ENCODE measurements at regions not wholly inside any gene's neighbourhood (a gene's known extent, or its start where the extent isn't known, plus 50 kb on each side); places are given as distances from the start of the nearest gene placed in this dataset.
A peak's percentile ranks its signal among the peaks of the same experiment; 100 is the strongest.
"Not testable (repeated sequence)": the region's sequence is repeated elsewhere in the genome, so short reads cannot be mapped to it uniquely, and the experiment has no call there.

GRCh38 chr15:39034816-39035215, 470.2 kb upstream of the RASGRP1 start:
- Histone ChIP-seq H3F3A (ENCODE audit: insufficient read depth, low read length) (no peaks in the 10 kb centered on the region), H3K9me3 (replicated peaks; ENCODE audit: insufficient read depth, low read length) (no peaks in the 10 kb centered on the region), H3K27me3 (replicated peaks; ENCODE audit: insufficient read depth, low read length) (no peaks in the 10 kb centered on the region), H3K79me2 (ENCODE audit: low read length) (no peaks in the 10 kb centered on the region), H4K20me1 (ENCODE audit: insufficient read depth, low read length) (no peaks in the 10 kb centered on the region), H3K9ac (ENCODE audit: low read length) (no peak overlapping the region), H3K9me2 (replicated peaks; ENCODE audit: insufficient read depth, low read length) (no peaks in the 10 kb centered on the region), H2AFZ (ENCODE audit: low read length) (no peak overlapping the region), H3K4me3 (ENCODE audit: low read length) (no peak overlapping the region), H3K27ac (ENCODE audit: low read length) (no peak overlapping the region), H3K36me3 (replicated peaks; ENCODE audit: insufficient read depth, low read length) (no peaks in the 10 kb centered on the region), H3K4me1 (ENCODE audit: low read length) (no peaks in the 10 kb centered on the region), H3K4me2 (ENCODE audit: low read depth, low read length) (no peak overlapping the region)
- TF ChIP-seq EZH2 (optimal IDR thresholded peaks at IDR 0.05; ENCODE audit: low read depth, low read length) (no peak), EZH2phosphoT487 (IDR thresholded peaks at IDR 0.05; ENCODE audit: low read length) (no peak), CTCF (IDR thresholded peaks at IDR 0.05; ENCODE audit: low read length) (no peak)
- no peak for DNase-seq

- not testable (repeated sequence) for H2AFZ ChIP-seq (ENCODE audit: low read length); H3K9me2 ChIP-seq (replicated peaks; ENCODE audit: insufficient read depth, low read length); H3K27ac ChIP-seq (ENCODE audit: low read length); H3K4me1 ChIP-seq (ENCODE audit: low read length); H3K4me3 ChIP-seq (ENCODE audit: low read length); H3K9ac ChIP-seq (ENCODE audit: low read length); H4K20me1 ChIP-seq (ENCODE audit: insufficient read depth, low read length); H3F3A ChIP-seq (ENCODE audit: insufficient read depth, low read length); DNase-seq; H3K27me3 ChIP-seq (replicated peaks; ENCODE audit: insufficient read depth, low read length); H3K79me2 ChIP-seq (ENCODE audit: low read length); H3K36me3 ChIP-seq (replicated peaks; ENCODE audit: insufficient read depth, low read length); H3K9me3 ChIP-seq (replicated peaks; ENCODE audit: insufficient read depth, low read length); H3K4me2 ChIP-seq (ENCODE audit: low read depth, low read length)
These were observed 473.0 kb upstream of the RASGRP1 start for GRCh38 chr15:39037611-39038010.

DNA sequence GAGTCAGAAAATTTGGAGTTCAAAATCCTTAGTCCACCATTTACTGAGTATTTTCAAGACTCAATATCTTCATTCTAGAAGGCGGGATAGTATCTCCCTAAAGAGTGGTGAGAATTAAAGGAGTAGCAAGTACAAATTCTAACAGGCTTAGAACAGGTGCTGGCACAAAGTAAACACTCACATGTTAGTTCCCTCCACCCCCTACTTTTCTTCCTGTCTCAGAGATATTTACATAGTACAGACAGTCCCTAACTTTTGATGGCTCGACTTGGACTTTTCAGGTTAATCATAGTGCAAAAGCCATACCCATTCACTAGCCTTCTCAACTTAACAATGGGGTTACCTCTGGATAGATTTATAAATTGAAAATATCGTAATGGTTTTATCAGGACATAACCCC, 476.2 kb upstream of the RASGRP1 start:
- Histone ChIP-seq H3K9me2 (replicated peaks; ENCODE audit: insufficient read depth, low read length) (no peaks in the 10 kb centered on the region), H3K27me3 (replicated peaks; ENCODE audit: insufficient read depth, low read length) (no peaks in the 10 kb centered on the region), H3K9me3 (replicated peaks; ENCODE audit: insufficient read depth, low read length) (no peaks in the 10 kb centered on the region), H3K9ac (ENCODE audit: low read length) (no peak overlapping the region), H3K27ac (ENCODE audit: low read length) (peak overlapping the region; percentile 17; the same call in 1 of the 2 replicates), H3K79me2 (ENCODE audit: low read length) (no peaks in the 10 kb centered on the region), H2AFZ (ENCODE audit: low read length) (no peak overlapping the region), H3K4me2 (ENCODE audit: low read depth, low read length) (peak overlapping the region; percentile 10; the same call in 1 of the 2 replicates), H3F3A (ENCODE audit: insufficient read depth, low read length) (no peaks in the 10 kb centered on the region), H3K4me3 (ENCODE audit: low read length) (no peak overlapping the region), H3K4me1 (ENCODE audit: low read length) (no peaks in the 10 kb centered on the region; the same call in 1 of the 2 replicates), H4K20me1 (ENCODE audit: insufficient read depth, low read length) (no peaks in the 10 kb centered on the region), H3K36me3 (replicated peaks; ENCODE audit: insufficient read depth, low read length) (no peaks in the 10 kb centered on the region)
- TF ChIP-seq EZH2phosphoT487 (IDR thresholded peaks at IDR 0.05; ENCODE audit: low read length) (no peak), CTCF (IDR thresholded peaks at IDR 0.05; ENCODE audit: low read length) (no peak), EZH2 (optimal IDR thresholded peaks at IDR 0.05; ENCODE audit: low read depth, low read length) (no peak)
- DNase-seq: peak; percentile 14

DNA sequence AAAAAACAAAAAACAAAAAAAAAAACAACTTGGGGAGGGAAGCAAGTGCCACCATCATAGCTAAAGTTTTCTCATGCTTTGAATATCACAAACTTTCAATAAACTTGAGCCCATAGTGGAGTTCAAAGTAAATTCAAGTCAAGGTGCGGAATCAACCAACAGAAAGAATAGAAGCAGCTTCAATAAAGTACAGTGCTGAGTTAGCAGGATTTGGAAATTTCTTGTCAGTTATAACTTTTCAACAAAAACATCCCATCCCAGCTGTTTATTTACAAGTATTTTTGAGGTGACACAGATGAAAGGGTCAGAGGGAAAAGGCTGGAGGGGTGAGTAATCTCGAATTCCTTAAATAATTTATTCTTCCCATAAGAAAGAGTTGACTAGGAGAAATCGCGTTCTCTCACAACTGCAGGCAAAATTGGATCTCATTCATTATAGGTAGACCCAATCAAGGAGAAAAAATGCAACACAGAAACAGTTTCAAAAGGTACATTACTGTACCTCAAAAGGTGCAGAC, 477.4 kb upstream of the RASGRP1 start:
- Histone ChIP-seq H2AFZ (ENCODE audit: low read length) (no peak overlapping the region), H3K36me3 (replicated peaks; ENCODE audit: insufficient read depth, low read length) (no peaks in the 10 kb centered on the region), H3K4me1 (ENCODE audit: low read length) (no peaks in the 10 kb centered on the region; the same call in 1 of the 2 replicates), H4K20me1 (ENCODE audit: insufficient read depth, low read length) (no peaks in the 10 kb centered on the region), H3K9me3 (replicated peaks; ENCODE audit: insufficient read depth, low read length) (no peaks in the 10 kb centered on the region), H3F3A (ENCODE audit: insufficient read depth, low read length) (no peaks in the 10 kb centered on the region), H3K9me2 (replicated peaks; ENCODE audit: insufficient read depth, low read length) (no peaks in the 10 kb centered on the region), H3K79me2 (ENCODE audit: low read length) (no peaks in the 10 kb centered on the region), H3K4me3 (ENCODE audit: low read length) (no peak overlapping the region), H3K27ac (ENCODE audit: low read length) (no peak overlapping the region), H3K4me2 (ENCODE audit: low read depth, low read length) (no peak overlapping the region), H3K27me3 (replicated peaks; ENCODE audit: insufficient read depth, low read length) (no peaks in the 10 kb centered on the region), H3K9ac (ENCODE audit: low read length) (no peak overlapping the region)
- no peak for DNase-seq
- TF ChIP-seq CTCF (IDR thresholded peaks at IDR 0.05; ENCODE audit: low read length) (no peak), EZH2phosphoT487 (IDR thresholded peaks at IDR 0.05; ENCODE audit: low read length) (no peak), EZH2 (optimal IDR thresholded peaks at IDR 0.05; ENCODE audit: low read depth, low read length) (no peak)

Measured in MM.1S (cell line).